Left ventricle myocardium inferior (tissue), 1 donor: ENCODE measurements at regions not wholly inside any gene's neighbourhood (a gene's known extent, or its start where the extent isn't known, plus 50 kb on each side); places are given as distances from the start of the nearest gene placed in this dataset.

ENCODE experiments used
- DNase-seq: peaks from one replicate; pipeline ENCODE4 v3.0.0-alpha.2; 2020
- H3K27ac ChIP-seq: fragments of 200-600 bp; replicated peaks from 2 replicates; pipeline ENCODE4 v1.8.0; 2021
- H3K27me3 ChIP-seq: fragments of 200-600 bp; 2 replicates; pipeline ENCODE4 v1.8.0; 2021; ENCODE audit warnings: low read depth
- H3K36me3 ChIP-seq: fragments of 200-600 bp; 2 replicates; pipeline ENCODE4 v1.8.0; 2021
- H3K4me1 ChIP-seq: fragments of 200-600 bp; 2 replicates; pipeline ENCODE4 v1.8.0; 2021
- H3K4me3 ChIP-seq: fragments of 200-600 bp; 2 replicates; pipeline ENCODE4 v1.8.0; 2021; ENCODE audit warnings: mild to moderate bottlenecking, moderate library complexity
- H3K9me3 ChIP-seq: fragments of 200-600 bp; replicated peaks from 2 replicates; pipeline ENCODE4 v1.8.0; 2021
- intact Hi-C: fragments of 100-400 bp; cut with micrococcal nuclease; formaldehyde crosslinking; loops from one replicate; pipeline ENCODE4 v1.11.0; 2022
- TF ChIP-seq, protein P1 (sequence below): fragments of 200-600 bp; IDR thresholded peaks from 2 replicates; pipeline ENCODE4 v1.8.0; 2021; ENCODE audit warnings: antibody characterized with exemption, mild to moderate bottlenecking, borderline replicate concordance
- donor health status: DM: no; HTN: yes; CAD: no; lungs with severe emphysema.

DNA sequence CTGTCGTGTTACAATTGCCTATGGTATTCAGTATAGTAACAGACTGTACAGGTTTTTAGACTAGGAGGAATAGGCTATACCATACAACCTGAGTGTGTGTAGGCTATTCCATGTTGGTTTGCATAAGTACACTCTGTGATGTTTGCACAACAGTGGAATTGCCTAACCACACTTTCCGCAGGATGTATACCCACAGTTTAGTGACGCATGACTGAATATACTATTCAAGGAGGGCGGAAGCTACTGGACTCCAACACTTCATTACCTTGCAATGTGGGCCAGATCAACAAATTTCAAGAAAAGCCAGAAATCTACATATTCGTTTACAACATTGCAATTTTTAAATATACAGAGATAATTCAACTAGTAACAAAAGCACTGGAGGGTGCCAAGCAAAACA is 317.2 kb downstream of the PDGFC start:
- no peak overlapping the region for H3K4me3 ChIP-seq
- no peak overlapping the region for H3K27ac ChIP-seq
- intact Hi-C loops, result no loop called here
- DNase-seq, result no peak
- H3K9me3 ChIP-seq, result peaks cover 26% of the 10 kb centered on the region
- no peaks in the 10 kb centered on the region for H3K36me3 ChIP-seq
- H3K27me3 ChIP-seq, result no peaks in the 10 kb centered on the region
- H3K4me1 ChIP-seq, result no peaks in the 10 kb centered on the region
- TF ChIP-seq, protein P1, sequence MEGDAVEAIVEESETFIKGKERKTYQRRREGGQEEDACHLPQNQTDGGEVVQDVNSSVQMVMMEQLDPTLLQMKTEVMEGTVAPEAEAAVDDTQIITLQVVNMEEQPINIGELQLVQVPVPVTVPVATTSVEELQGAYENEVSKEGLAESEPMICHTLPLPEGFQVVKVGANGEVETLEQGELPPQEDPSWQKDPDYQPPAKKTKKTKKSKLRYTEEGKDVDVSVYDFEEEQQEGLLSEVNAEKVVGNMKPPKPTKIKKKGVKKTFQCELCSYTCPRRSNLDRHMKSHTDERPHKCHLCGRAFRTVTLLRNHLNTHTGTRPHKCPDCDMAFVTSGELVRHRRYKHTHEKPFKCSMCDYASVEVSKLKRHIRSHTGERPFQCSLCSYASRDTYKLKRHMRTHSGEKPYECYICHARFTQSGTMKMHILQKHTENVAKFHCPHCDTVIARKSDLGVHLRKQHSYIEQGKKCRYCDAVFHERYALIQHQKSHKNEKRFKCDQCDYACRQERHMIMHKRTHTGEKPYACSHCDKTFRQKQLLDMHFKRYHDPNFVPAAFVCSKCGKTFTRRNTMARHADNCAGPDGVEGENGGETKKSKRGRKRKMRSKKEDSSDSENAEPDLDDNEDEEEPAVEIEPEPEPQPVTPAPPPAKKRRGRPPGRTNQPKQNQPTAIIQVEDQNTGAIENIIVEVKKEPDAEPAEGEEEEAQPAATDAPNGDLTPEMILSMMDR, result no peak

DNA sequence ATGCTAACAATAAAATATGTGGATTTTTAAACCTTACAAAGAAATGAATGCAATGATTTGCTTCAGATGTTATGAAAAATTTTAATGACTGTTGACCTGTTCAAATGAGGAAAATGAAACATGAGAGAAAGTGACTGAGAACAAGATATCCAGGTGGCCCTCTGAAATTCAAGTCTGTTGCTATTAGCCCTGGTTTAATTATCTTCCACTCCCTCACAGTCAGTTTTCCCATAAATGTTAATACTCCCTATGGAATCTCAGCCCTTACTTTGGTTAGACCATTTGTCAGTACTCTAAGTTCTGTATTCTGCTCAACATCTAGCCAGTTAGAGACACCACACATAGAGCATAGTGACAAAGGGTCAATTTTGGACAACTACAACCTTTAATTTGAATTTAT is 327.8 kb downstream of the PDGFC start:
- no peak for DNase-seq
- TF ChIP-seq, protein P1, result no peak
- no peaks in the 10 kb centered on the region for H3K27me3 ChIP-seq
- H3K36me3 ChIP-seq, result no peaks in the 10 kb centered on the region
- no peaks in the 10 kb centered on the region for H3K4me1 ChIP-seq
- no peak overlapping the region for H3K27ac ChIP-seq
- H3K4me3 ChIP-seq, result no peak overlapping the region
- intact Hi-C loops, result no loop called here
- H3K9me3 ChIP-seq, result peaks cover 1% of the 10 kb centered on the region

DNA sequence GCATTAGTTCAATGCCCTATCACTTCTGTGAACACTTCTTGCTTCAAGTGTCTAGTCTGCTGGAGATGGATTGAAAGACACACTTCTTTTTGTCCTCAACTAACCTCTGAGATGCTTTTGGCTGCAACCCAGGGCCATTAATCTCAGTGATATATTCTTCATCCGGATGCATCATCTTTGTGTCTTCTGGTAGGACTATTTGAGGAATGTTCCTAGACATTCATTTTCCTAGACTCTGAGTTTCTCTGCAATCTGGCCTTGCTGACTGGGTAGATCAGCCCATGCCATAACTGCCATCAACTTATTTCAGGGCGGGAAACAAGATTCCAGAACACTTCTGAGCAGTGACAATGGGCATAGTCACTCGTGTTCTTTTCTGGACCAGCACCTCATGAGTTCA is 329.4 kb downstream of the PDGFC start:
- intact Hi-C loops, result no loop called here
- TF ChIP-seq, protein P1, result no peak

DNA sequence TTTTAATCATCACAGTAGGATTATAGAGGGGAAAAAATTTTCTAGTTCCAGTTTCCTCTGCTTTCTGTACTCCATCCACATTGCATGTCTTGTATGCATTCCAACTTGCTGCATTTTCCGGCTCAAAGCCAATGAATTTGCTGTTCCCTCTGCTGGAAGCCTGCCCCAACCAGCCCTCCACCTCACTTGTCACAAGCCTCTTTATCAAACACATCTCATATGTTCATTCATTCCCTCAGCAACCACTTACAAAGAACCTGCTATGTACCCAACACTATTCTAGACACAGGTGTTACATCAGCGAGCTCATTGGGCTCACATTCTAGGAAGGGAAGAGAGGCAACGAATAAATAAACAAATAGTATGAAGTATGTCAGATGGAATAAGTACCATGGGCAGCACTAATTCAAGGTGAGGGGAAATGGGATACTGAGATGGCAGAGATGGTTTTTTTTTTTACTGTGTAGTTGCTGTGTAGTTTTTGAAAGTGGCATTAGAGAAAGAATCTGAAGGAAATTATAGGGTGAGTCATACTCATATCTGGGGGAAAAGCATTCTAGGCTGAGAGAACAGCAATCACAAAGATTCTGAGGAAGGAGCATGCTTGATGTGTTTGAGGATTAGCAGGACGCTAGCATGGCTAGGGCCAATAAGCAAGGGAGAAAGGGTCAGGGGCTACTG is 332.5 kb downstream of the PDGFC start:
- H3K27ac ChIP-seq, result no peak overlapping the region

More for the DNA sequence above, 329.4 kb downstream of the PDGFC start:
- no peaks in the 10 kb centered on the region for H3K27me3 ChIP-seq
- H3K9me3 ChIP-seq, result no peaks in the 10 kb centered on the region
- no peaks in the 10 kb centered on the region for H3K4me1 ChIP-seq
- H3K27ac ChIP-seq, result no peak overlapping the region
- H3K36me3 ChIP-seq, result no peaks in the 10 kb centered on the region
- no peak overlapping the region for H3K4me3 ChIP-seq
- no peak for DNase-seq

DNA sequence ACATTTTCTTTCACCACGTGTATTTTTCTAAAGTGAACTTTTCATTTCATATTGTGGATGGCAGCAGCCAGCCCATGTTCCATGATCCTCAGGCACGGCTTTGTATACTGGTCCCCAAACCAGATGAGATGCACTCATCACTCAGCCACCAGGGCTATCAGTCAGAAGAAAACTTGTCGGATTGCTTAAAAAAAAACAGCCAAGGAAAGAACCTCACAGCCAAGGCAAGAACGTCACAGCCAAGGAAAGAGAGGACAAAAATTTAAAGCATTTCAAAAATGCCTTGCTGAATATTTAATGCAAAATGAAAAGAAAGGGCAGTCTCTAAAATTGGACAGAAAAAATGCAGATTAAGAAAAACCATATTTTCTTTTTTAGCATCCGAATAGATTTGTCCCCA is 333.3 kb downstream of the PDGFC start:
- TF ChIP-seq, protein P1, result no peak
- no peak overlapping the region for H3K4me3 ChIP-seq
- DNase-seq, result no peak

More for the DNA sequence above, 332.5 kb downstream of the PDGFC start:
- Histone ChIP-seq H3K36me3 (no peaks in the 10 kb centered on the region), H3K4me1 (no peaks in the 10 kb centered on the region), H3K27me3 (no peaks in the 10 kb centered on the region), H3K4me3 (no peak overlapping the region), H3K9me3 (no peaks in the 10 kb centered on the region)
- intact Hi-C loops, result no loop called here
- TF ChIP-seq, protein P1, result no peak
- DNase-seq, result no peak

DNA sequence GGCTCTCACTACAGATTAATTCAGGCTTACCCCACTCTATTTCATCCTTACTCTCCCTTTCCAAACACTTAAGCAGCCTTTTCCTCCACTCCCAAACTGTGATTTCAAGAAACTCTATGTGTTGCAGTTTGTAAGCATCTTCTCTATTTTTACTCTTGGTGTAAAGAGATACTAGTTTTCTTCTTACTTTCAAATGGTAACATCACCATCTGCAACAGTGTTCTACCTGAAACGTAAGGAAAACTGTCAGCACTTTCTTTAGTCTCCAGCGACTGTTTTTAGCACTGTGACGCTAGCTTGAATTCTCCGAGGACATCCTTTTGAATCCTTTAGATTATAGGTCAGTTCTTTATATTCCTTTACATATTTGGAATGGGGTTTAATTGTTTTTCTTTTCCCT is 335.2 kb downstream of the PDGFC start:
- no peaks in the 10 kb centered on the region for H3K9me3 ChIP-seq
- H3K4me3 ChIP-seq, result no peak overlapping the region
- H3K27me3 ChIP-seq, result no peaks in the 10 kb centered on the region
- no peak overlapping the region for H3K27ac ChIP-seq
- TF ChIP-seq, protein P1, result no peak
- H3K36me3 ChIP-seq, result no peaks in the 10 kb centered on the region
- intact Hi-C loops, result no loop called here
- no peak for DNase-seq
- no peaks in the 10 kb centered on the region for H3K4me1 ChIP-seq

More for the DNA sequence above, 333.3 kb downstream of the PDGFC start:
- H3K27ac ChIP-seq, result no peak overlapping the region
- H3K36me3 ChIP-seq, result no peaks in the 10 kb centered on the region
- H3K4me1 ChIP-seq, result no peaks in the 10 kb centered on the region
- H3K27me3 ChIP-seq, result no peaks in the 10 kb centered on the region
- intact Hi-C loops, result no loop called here
- H3K9me3 ChIP-seq, result no peaks in the 10 kb centered on the region
